Esophagus (tissue), 2 donors: ENCODE measurements at regions not wholly inside any gene's neighbourhood (a gene's known extent, or its start where the extent isn't known, plus 50 kb on each side); places are given as distances from the start of the nearest gene placed in this dataset.
"Not testable (repeated sequence)": the region's sequence is repeated elsewhere in the genome, so short reads cannot be mapped to it uniquely, and the experiment has no call there.

Experiments used
- H3K27ac ChIP-seq, 2 donors: one replicate each; pipeline ENCODE4 v1.5.1; 2013; ENCODE audit warnings: low read depth in 2 of 2, mild to moderate bottlenecking in 2 of 2, inconsistent platforms in 1 of 2, low read length in 1 of 2, moderate library complexity in 1 of 2
- H3K27me3 ChIP-seq, 2 donors: one replicate each; pipeline ENCODE4 v1.6.1; 2013; ENCODE audit warnings: low read length in 2 of 2, control low read depth in 1 of 2, mild to moderate bottlenecking in 1 of 2; ENCODE audit not compliant: insufficient read depth in 2 of 2, control insufficient read depth in 1 of 2
- H3K36me3 ChIP-seq, 2 donors: one replicate each; pipeline ENCODE4 v1.6.1; 2013; ENCODE audit warnings: low read length in 1 of 2; ENCODE audit not compliant: control insufficient read depth in 2 of 2, insufficient read depth in 2 of 2
- H3K4me1 ChIP-seq, 2 donors: one replicate each; pipeline ENCODE4 v1.6.1; 2013; ENCODE audit warnings: low read length in 1 of 2; ENCODE audit not compliant: control insufficient read depth in 2 of 2, insufficient read depth in 2 of 2
- H3K4me3 ChIP-seq, 2 donors: one replicate each; pipeline ENCODE4 v1.5.1; 2013; ENCODE audit warnings: low read length in 2 of 2, mild to moderate bottlenecking in 2 of 2, low read depth in 1 of 2, moderate library complexity in 1 of 2
- H3K9me3 ChIP-seq, 2 donors: one replicate each; pipeline ENCODE4 v1.6.1; 2013; ENCODE audit warnings: mild to moderate bottlenecking in 2 of 2, low read depth in 1 of 2, low read length in 1 of 2, moderate library complexity in 1 of 2; ENCODE audit not compliant: control insufficient read depth in 2 of 2, insufficient read depth in 1 of 2
- WGBS, 2 donors: extraction: QIAGEN DNeasy Blood & Tissue Kit; methylation state at CpG; one replicate each; pipeline ENCODE4 v1.1.7; 2013; 5-methylcytosine and 5-hydroxymethylcytosine counted together
- donor health status: healthy with polysubstance abuse.
- donor health status: Bipolar disorder and iron deficiency.

GRCh38 chr6:12622566-12622965 lies 94.0 kb upstream of the PHACTR1 start:
- Histone ChIP-seq H3K27me3 (no peaks in the 10 kb centered on the region), H3K9me3 (no peaks in the 10 kb centered on the region), H3K27ac (no peak overlapping the region), H3K4me1 (no peaks in the 10 kb centered on the region), H3K36me3 (no peaks in the 10 kb centered on the region), H3K4me3 (no peak overlapping the region)

GRCh38 chr6:12624142-12624837 lies 92.3 kb upstream of the PHACTR1 start:
- H3K27ac ChIP-seq, result no peak overlapping the region
- no peaks in the 10 kb centered on the region for H3K27me3 ChIP-seq
- 81 to 86% methylated on average over 5 of the region's 5 CpGs for WGBS, 2 donors
- no peak overlapping the region for H3K4me3 ChIP-seq
- no peaks in the 10 kb centered on the region for H3K36me3 ChIP-seq
- no peaks in the 10 kb centered on the region for H3K4me1 ChIP-seq
- H3K9me3 ChIP-seq, result no peaks in the 10 kb centered on the region

- Histone ChIP-seq H3K9me3 (no peaks in the 10 kb centered on the region), H3K4me1 (no peaks in the 10 kb centered on the region), H3K4me3 (no peak overlapping the region), H3K27ac (no peak overlapping the region), H3K36me3 (no peaks in the 10 kb centered on the region), H3K27me3 (no peaks in the 10 kb centered on the region)
- WGBS, 2 donors, result 97 to 98% methylated on average over 1 of the region's 1 CpG
Observed at GRCh38 chr6:12627053-12627452, 89.5 kb upstream of the PHACTR1 start.

- Histone ChIP-seq H3K36me3 (no peaks in the 10 kb centered on the region), H3K27me3 (no peaks in the 10 kb centered on the region), H3K9me3 (no peaks in the 10 kb centered on the region), H3K4me1 (no peaks in the 10 kb centered on the region), H3K27ac (no peak overlapping the region), H3K4me3 (no peak overlapping the region)
- WGBS, 2 donors, result 91 to 93% methylated on average over 2 of the region's 2 CpGs
Observed at GRCh38 chr6:12628327-12628726, 88.2 kb upstream of the PHACTR1 start.

- 81 to 97% methylated on average over 1 of the region's 1 CpG for WGBS, 2 donors
- H3K4me3 ChIP-seq, result not testable (repeated sequence)
Observed at GRCh38 chr6:12633746-12634145, 82.8 kb upstream of the PHACTR1 start.

GRCh38 chr6:12635375-12635774 lies 81.2 kb upstream of the PHACTR1 start:
- H3K9me3 ChIP-seq, result no peaks in the 10 kb centered on the region
- H3K27me3 ChIP-seq, result no peaks in the 10 kb centered on the region
- H3K27ac ChIP-seq, result no peak overlapping the region
- WGBS, 2 donors, result 74 to 76% methylated on average over 2 of the region's 2 CpGs
- H3K36me3 ChIP-seq, result no peaks in the 10 kb centered on the region
- no peaks in the 10 kb centered on the region for H3K4me1 ChIP-seq
- no peak overlapping the region for H3K4me3 ChIP-seq

More at GRCh38 chr6:12633746-12634145, 82.8 kb upstream of the PHACTR1 start:
- H3K4me1 ChIP-seq, H3K36me3 ChIP-seq, H3K27me3 ChIP-seq, H3K27ac ChIP-seq, H3K9me3 ChIP-seq: not testable (repeated sequence)

- Histone ChIP-seq H3K4me3 (no peak overlapping the region), H3K27me3 (no peaks in the 10 kb centered on the region)
- WGBS, 2 donors, result 44 to 55% methylated on average over 3 of the region's 3 CpGs
Observed at GRCh38 chr6:12635813-12636212, 80.8 kb upstream of the PHACTR1 start.

GRCh38 chr6:12636336-12636735 lies 80.2 kb upstream of the PHACTR1 start:
- 80 to 90% methylated on average over 3 of the region's 3 CpGs for WGBS, 2 donors
- Histone ChIP-seq H3K4me1 (no peaks in the 10 kb centered on the region), H3K27me3 (no peaks in the 10 kb centered on the region), H3K36me3 (no peaks in the 10 kb centered on the region), H3K27ac (no peak overlapping the region), H3K9me3 (no peaks in the 10 kb centered on the region), H3K4me3 (no peak overlapping the region)

More at GRCh38 chr6:12635813-12636212, 80.8 kb upstream of the PHACTR1 start:
- Histone ChIP-seq H3K4me1 (no peaks in the 10 kb centered on the region), H3K9me3 (no peaks in the 10 kb centered on the region), H3K27ac (no peak overlapping the region), H3K36me3 (no peaks in the 10 kb centered on the region)

- Histone ChIP-seq H3K4me1 (no peaks in the 10 kb centered on the region), H3K36me3 (no peaks in the 10 kb centered on the region), H3K9me3 (no peaks in the 10 kb centered on the region), H3K27ac (no peak overlapping the region), H3K27me3 (no peaks in the 10 kb centered on the region), H3K4me3 (no peak overlapping the region)
- 25 to 28% methylated on average over 7 of the region's 7 CpGs for WGBS, 2 donors
Observed at GRCh38 chr6:12637960-12638641, 78.5 kb upstream of the PHACTR1 start.

GRCh38 chr6:12640438-12640837 lies 76.1 kb upstream of the PHACTR1 start:
- no peaks in the 10 kb centered on the region for H3K4me1 ChIP-seq

More at GRCh38 chr6:12640438-12640837, 76.1 kb upstream of the PHACTR1 start:
- no peaks in the 10 kb centered on the region for H3K36me3 ChIP-seq
- H3K9me3 ChIP-seq, result no peaks in the 10 kb centered on the region
- WGBS, 2 donors, result 95 to 96% methylated on average over 1 of the region's 1 CpG
- no peak overlapping the region for H3K27ac ChIP-seq
- no peak overlapping the region for H3K4me3 ChIP-seq
- no peaks in the 10 kb centered on the region for H3K27me3 ChIP-seq
